SHP77 (cell line): ENCODE measurements at regions not wholly inside any gene's neighbourhood (a gene's known extent, or its start where the extent isn't known, plus 50 kb on each side); places are given as distances from the start of the nearest gene placed in this dataset.

Source experiments
- DNase-seq, 2 experiments: peaks; one replicate each; lab custom pipeline; 2025; lab: John Stamatoyannopoulos, UW

DNA sequence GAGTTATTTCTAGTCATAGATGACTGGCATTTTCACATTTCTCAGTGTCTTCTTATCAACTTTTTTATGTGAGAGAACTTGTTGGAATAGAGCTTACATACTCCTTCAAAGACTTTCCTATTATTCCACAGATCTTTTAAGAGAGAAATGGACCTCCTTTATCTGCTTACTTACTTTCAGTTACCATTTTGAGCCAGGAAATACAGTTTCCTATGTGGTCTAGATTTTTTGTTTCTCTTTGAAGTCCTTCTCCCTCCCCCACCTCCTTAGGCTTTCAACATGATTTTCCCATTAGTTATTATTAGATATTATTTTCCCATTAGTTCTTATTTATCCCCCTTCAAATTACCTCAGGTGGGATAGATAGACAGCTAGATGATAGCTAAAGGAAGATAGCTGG is 289.1 kb upstream of the ITGA1 start:
- DNase-seq = no peak

- DNase-seq = no peak
Measured at GRCh38 chr5:52502460-52502999, 285.2 kb upstream of the ITGA1 start.

DNA sequence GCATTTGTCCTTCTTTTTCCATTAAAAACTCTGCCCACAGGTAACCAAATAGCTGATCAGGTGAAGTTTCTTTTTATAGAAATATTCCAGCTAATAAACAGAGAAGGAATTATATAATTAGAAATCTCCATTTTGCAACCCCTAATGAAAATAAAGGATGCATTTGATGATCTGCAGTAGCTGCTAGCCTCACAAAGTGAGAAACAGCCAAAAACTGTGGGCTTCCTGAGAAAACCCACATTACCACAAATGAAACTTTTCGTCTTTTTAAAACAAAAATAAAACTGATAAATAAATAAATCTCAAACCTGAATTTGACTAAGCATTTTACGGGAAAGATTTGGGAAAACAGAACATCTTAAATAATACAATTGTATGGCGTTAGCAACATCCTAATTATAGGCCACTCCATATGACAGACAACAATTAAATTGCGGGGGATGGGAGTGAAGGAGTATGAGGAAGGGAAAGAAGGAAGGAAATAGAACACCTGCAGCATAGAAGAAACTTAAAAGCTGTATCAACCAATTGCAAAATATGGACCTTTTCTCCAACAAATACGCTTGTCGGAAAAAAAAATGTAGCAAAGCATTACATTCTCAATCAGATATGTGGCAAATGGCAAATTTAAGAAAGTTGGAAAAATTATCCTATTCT is 283.0 kb upstream of the ITGA1 start:
- DNase-seq = no peak

GRCh38 chr5:52517667-52518066 is 270.0 kb upstream of the ITGA1 start:
- no peak for DNase-seq

GRCh38 chr5:52520171-52520570 is 267.5 kb upstream of the ITGA1 start:
- DNase-seq = no peak

- DNase-seq = no peak
Measured at GRCh38 chr5:52521236-52521635, 266.5 kb upstream of the ITGA1 start.

DNA sequence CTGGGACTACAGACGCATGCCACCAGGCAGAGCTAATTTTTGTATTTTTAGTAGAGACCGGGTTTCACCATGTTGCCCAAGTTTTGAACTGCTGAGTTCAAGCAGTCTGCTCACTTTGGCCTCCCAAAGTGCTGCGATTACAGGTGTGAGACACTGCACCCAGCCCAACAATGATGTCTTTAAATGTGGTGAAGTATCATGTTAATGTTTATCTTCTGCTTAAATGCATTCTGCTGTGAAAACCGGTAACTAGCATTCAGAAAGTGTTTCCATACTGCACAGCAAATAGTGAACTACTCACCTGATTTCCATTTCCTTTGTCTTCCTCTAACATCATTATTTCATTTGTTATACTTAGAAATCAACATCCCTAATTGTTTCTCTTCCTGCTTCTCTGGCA is 264.0 kb upstream of the ITGA1 start:
- DNase-seq = no peak

DNA sequence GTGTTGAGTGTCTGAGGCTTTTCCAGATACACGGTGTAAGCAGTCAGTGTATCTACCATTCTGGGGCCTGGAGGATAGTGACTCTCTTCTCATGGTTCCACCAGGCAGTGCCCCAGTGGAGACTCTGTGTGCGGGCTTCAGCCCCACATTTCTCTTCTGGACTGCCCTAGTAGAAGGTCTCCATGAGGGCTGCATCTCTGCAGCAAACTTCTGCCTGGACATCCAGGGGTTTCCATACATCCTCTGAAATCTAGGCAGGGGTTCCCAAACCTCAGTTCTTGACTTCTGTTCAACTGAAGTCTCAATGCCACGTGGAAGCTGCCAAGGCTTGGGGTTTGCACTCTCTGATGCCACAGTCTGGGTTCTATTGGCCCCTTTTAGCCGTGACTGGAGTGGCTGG is 256.6 kb upstream of the ITGA1 start:
- DNase-seq = no peak

GRCh38 chr5:52543594-52543993 is 244.1 kb upstream of the ITGA1 start:
- no peak for DNase-seq

- DNase-seq = no peak
Measured at GRCh38 chr5:52544738-52545137, 243.0 kb upstream of the ITGA1 start.

DNA sequence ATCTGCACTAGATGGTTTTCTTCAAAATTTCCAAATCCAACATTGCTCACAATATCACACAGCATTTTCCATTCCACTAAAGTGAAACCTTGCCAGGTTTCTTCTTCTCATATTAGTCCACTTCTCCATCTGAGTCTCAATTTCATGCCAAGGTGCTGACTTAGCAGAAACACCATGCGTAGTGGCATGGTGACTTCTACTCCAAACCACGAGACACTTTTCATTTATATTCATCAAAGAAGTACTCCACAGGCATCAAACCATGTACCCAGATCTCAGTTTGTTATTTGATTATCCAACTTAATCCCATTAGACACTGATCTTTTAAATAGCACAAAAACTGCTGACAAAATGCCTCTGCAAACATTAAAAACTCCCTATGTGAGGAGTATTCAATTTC is 233.4 kb upstream of the ITGA1 start:
- DNase-seq = no peak

DNA sequence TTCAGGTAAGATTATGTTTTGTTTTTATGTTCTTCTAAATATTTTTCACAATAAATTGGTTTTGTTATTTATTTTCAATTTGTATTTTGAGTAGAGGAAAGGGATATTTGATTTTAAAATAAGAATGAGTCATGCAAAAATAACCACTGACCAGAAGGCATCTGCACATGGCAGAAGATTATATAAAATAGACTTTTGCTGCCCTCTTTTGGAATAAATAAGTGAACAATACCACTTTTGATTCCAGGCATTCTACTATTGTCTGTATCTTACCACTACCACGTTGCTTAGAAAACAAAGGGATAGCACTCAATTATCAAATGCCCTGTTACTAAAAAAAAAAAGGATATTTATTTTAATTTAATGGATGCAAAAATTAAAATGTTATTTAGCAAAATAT is 227.3 kb upstream of the ITGA1 start:
- peak in 1 of 2 experiments; percentile 9 for DNase-seq

GRCh38 chr5:52562473-52562872 is 225.2 kb upstream of the ITGA1 start:
- no peak for DNase-seq

- DNase-seq = no peak
Measured at GRCh38 chr5:52564587-52564986, 223.1 kb upstream of the ITGA1 start.

DNA sequence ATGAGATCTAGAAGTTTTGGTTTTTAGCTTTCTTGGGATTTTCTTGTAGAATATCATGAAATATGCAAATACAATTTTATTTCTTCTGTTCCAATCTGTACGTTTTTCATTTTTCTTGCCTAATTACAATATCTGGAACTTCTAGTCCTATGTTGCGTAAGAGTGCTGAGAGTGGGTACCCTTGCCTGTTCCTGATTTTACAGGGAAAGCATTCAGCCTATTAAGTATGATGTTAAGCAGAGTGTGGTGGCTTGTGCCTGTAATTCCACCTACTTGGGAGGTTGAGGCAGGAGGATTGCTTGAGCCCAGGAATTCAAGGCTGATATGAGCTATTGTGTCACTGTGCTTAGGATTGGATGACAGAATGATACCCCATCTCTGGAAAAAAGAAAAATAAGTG is 210.2 kb upstream of the ITGA1 start:
- no peak for DNase-seq

GRCh38 chr5:52579391-52579790 is 208.3 kb upstream of the ITGA1 start:
- DNase-seq = no peak

DNA sequence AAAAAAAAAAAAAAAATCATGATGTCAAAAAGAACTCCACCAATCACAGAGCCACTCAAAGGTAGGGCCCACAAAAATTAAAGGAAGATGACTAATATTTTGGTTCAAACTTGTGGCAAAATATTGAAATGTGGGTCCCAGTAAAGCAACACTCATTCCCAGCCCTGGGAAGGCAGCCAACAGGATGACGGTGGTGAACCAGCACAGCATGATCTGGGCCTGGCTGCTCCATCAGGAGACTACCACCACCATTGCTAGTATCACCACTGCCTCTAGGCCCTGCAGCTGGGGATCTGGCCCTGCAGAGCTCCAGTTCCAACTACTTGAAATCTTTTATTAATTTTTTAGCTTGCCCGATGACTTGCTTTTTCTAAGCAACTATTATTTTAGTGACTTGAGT is 206.8 kb upstream of the ITGA1 start:
- DNase-seq = no peak

DNA sequence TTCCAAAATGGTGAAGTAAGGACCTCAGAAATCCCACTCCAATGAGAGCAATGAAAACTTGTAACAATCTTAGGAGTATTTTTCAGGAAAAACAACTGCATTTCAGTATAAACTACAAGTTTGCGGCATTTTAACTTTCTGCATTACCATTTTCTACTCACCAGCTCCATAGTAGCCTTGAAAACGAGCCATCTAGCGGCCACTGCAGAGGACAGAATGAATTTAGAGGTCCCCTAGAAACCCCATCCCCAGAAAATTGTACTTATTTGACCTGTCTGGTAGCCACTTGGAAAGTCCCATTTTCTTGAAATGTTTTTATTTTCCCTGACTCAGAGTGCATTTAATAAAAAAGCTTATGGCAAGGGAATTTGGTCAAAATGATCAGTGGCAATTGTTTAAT is 205.4 kb upstream of the ITGA1 start:
- no peak for DNase-seq

DNA sequence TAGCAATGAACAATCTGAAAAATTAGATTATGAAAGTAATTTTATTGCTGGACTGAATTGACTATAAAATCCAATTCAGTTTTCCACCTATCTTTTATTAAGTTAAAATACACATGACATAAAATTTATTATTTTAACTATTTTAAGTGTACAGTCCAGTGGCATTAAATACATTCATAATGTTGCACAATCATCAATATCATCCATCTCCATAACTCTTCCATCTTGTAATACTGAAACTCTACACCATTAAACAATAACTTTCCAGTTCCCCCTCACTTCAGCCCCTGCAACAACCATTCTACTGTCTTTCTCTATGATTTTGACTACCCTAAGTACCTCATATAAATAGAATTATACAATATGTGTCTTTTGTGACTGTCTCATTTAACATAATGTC is 200.6 kb upstream of the ITGA1 start:
- DNase-seq = no peak

DNA sequence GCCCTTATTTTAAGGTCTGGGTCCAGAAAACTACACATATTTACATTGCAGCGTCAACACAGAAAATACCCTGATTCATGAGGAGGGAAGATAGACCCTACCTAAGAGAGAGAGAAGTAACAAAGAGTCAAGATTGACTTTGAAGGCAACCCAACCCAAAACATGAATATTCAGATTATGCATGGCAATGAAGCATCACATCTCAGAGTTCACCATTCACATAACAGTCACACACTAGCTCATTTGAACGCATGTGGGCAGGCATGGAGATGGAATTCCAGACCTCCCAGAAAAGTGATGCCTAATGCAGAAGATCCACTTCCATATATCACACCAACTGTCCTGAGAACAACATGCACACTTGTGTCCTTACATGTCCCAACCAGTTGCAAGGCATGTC is 190.1 kb upstream of the ITGA1 start:
- no peak for DNase-seq

GRCh38 chr5:52598968-52599367 is 188.7 kb upstream of the ITGA1 start:
- DNase-seq = no peak

GRCh38 chr5:52603778-52604554 is 183.8 kb upstream of the ITGA1 start:
- no peak for DNase-seq
